ENCODE measurements at regions not wholly inside any gene's neighbourhood (a gene's known extent, or its start where the extent isn't known, plus 50 kb on each side); places are given as distances from the start of the nearest gene placed in this dataset.

DNA sequence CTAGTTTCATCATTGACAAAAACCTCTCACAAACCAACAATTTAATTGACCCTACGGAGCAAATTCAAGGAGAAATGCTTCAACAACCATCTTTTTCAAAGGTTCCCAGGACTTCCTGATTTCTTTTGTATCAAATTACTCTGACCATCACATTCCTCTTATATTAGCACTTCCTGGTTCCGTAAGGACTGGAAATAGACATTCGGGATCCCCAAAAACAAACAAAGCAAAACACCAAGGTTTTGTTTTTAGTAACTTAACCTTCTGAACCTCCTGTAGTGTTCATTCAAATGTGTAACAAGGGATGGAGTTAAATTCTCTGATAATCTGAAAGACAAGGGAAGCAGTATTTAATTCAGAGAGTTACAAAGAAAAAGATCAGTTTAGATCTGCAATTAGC lies 387.6 kb upstream of the NRP1 start:
- H3F3A ChIP-seq (ENCODE audit: insufficient read depth, low read length): no peaks in the 10 kb centered on the region
- H3K79me2 ChIP-seq (ENCODE audit: insufficient read depth, low read length): no peaks in the 10 kb centered on the region
- H3K27me3 ChIP-seq (ENCODE audit: insufficient read depth, low read length): no peaks in the 10 kb centered on the region
- H3K36me3 ChIP-seq (ENCODE audit: insufficient read depth, low read length): no peaks in the 10 kb centered on the region
- H4K20me1 ChIP-seq (ENCODE audit: insufficient read depth, low read length): no peaks in the 10 kb centered on the region
- TF ChIP-seq, protein P1, sequence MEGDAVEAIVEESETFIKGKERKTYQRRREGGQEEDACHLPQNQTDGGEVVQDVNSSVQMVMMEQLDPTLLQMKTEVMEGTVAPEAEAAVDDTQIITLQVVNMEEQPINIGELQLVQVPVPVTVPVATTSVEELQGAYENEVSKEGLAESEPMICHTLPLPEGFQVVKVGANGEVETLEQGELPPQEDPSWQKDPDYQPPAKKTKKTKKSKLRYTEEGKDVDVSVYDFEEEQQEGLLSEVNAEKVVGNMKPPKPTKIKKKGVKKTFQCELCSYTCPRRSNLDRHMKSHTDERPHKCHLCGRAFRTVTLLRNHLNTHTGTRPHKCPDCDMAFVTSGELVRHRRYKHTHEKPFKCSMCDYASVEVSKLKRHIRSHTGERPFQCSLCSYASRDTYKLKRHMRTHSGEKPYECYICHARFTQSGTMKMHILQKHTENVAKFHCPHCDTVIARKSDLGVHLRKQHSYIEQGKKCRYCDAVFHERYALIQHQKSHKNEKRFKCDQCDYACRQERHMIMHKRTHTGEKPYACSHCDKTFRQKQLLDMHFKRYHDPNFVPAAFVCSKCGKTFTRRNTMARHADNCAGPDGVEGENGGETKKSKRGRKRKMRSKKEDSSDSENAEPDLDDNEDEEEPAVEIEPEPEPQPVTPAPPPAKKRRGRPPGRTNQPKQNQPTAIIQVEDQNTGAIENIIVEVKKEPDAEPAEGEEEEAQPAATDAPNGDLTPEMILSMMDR (IDR thresholded peaks at IDR 0.05; ENCODE audit: low read length): no peak
- no peak for TF ChIP-seq EZH2 (IDR thresholded peaks at IDR 0.05; ENCODE audit: borderline replicate concordance, low read length)
- H3K4me3 ChIP-seq (ENCODE audit: low read depth, low read length, poor library complexity, severe bottlenecking): no peak overlapping the region
- no peaks in the 10 kb centered on the region for H3K9me2 ChIP-seq (ENCODE audit: low read depth, low read length)
- no peaks in the 10 kb centered on the region for H3K9me3 ChIP-seq (ENCODE audit: low read length)
- no peak overlapping the region for H3K27ac ChIP-seq (ENCODE audit: low read depth, low read length, poor library complexity, severe bottlenecking)
- H2AFZ ChIP-seq (ENCODE audit: low read length): no peak overlapping the region
- H3K4me2 ChIP-seq (ENCODE audit: low read length): no peak overlapping the region
- no peaks in the 10 kb centered on the region for H3K4me1 ChIP-seq (ENCODE audit: insufficient read depth, low read length, severe bottlenecking)
- no peak overlapping the region for H3K9ac ChIP-seq (ENCODE audit: low read length)

DNA sequence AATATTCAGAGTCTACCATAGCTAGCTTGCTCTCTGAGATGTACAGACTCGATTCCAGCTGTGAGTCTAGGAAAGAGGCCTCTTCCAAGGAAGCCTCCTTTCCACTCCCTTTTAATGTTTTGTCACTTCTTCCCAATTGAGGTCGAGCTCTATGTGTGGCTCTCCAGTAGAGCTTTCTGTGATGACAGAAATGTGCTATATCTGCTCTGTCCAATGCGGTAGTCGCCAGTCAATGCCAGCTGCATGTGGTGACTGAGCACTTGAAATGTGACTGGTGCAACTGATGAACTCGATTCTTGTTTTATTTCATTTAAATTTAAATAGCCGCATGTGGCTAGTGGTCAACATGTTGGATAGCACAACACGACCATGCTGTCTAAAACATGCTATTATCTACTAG lies 387.0 kb upstream of the NRP1 start:
- Histone ChIP-seq H3K9me2 (ENCODE audit: low read depth, low read length) (no peaks in the 10 kb centered on the region), H3K9me3 (ENCODE audit: low read length) (no peaks in the 10 kb centered on the region), H4K20me1 (ENCODE audit: insufficient read depth, low read length) (no peaks in the 10 kb centered on the region), H3K36me3 (ENCODE audit: insufficient read depth, low read length) (no peaks in the 10 kb centered on the region), H3K4me1 (ENCODE audit: insufficient read depth, low read length, severe bottlenecking) (no peaks in the 10 kb centered on the region), H3K9ac (ENCODE audit: low read length) (no peak overlapping the region), H3K27me3 (ENCODE audit: insufficient read depth, low read length) (no peaks in the 10 kb centered on the region), H3K4me3 (ENCODE audit: low read depth, low read length, poor library complexity, severe bottlenecking) (no peak overlapping the region), H3K79me2 (ENCODE audit: insufficient read depth, low read length) (no peaks in the 10 kb centered on the region), H3K27ac (ENCODE audit: low read depth, low read length, poor library complexity, severe bottlenecking) (no peak overlapping the region), H3K4me2 (ENCODE audit: low read length) (no peak overlapping the region), H2AFZ (ENCODE audit: low read length) (no peak overlapping the region), H3F3A (ENCODE audit: insufficient read depth, low read length) (no peaks in the 10 kb centered on the region)
- TF ChIP-seq, protein P1 (IDR thresholded peaks at IDR 0.05; ENCODE audit: low read length): no peak
- TF ChIP-seq EZH2 (IDR thresholded peaks at IDR 0.05; ENCODE audit: borderline replicate concordance, low read length): no peak

DNA sequence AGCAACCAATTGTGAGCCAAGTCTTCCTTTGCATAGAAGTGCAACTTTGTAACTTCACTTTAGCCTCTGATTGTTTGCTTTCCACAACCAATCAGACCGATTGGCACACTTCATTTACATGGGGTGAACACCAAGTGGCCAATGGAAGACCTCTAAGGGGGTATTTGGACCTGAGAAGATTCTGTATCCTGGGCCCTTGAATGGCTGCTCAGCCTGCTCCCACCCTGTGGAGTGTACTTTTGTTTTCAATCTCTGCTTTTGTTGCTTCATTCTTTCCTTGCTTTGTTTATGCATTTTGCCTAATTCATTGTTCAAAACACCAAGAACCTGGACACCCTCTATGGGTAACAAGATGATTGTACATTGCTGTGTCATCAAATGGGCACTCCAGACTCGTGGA lies 385.7 kb upstream of the NRP1 start:
- H3K79me2 ChIP-seq (ENCODE audit: insufficient read depth, low read length): no peaks in the 10 kb centered on the region
- no peak overlapping the region for H2AFZ ChIP-seq (ENCODE audit: low read length)
- H4K20me1 ChIP-seq (ENCODE audit: insufficient read depth, low read length): no peaks in the 10 kb centered on the region
- no peak overlapping the region for H3K4me3 ChIP-seq (ENCODE audit: low read depth, low read length, poor library complexity, severe bottlenecking)
- H3K9ac ChIP-seq (ENCODE audit: low read length): no peak overlapping the region
- H3K9me2 ChIP-seq (ENCODE audit: low read depth, low read length): no peaks in the 10 kb centered on the region
- no peaks in the 10 kb centered on the region for H3K9me3 ChIP-seq (ENCODE audit: low read length)
- H3F3A ChIP-seq (ENCODE audit: insufficient read depth, low read length): no peaks in the 10 kb centered on the region
- TF ChIP-seq, protein P1 (IDR thresholded peaks at IDR 0.05; ENCODE audit: low read length): no peak
- TF ChIP-seq EZH2 (IDR thresholded peaks at IDR 0.05; ENCODE audit: borderline replicate concordance, low read length): no peak
- no peaks in the 10 kb centered on the region for H3K27me3 ChIP-seq (ENCODE audit: insufficient read depth, low read length)
- no peaks in the 10 kb centered on the region for H3K4me1 ChIP-seq (ENCODE audit: insufficient read depth, low read length, severe bottlenecking)
- H3K27ac ChIP-seq (ENCODE audit: low read depth, low read length, poor library complexity, severe bottlenecking): no peak overlapping the region
- no peak overlapping the region for H3K4me2 ChIP-seq (ENCODE audit: low read length)
- no peaks in the 10 kb centered on the region for H3K36me3 ChIP-seq (ENCODE audit: insufficient read depth, low read length)

Data from OCI-LY1 (cell line).